K562 (cell line): ENCODE measurements at regions not wholly inside any gene's neighbourhood (a gene's known extent, or its start where the extent isn't known, plus 50 kb on each side); places are given as distances from the start of the nearest gene placed in this dataset.

ENCODE experiments used
- ATAC-seq: fragments of 200-7000 bp; cut with Tn5 transposase; 3 replicates; pipeline ENCODE4 v1.9.1; 2020; ENCODE audit warnings: moderate library complexity
- BruUV-seq: library from RNA; stranded (reverse); fragments of 400-500 nt; replicated peaks from 2 replicates; lab custom pipeline; 2021; lab: Mats Ljungman, UMichigan
- CTCF ChIA-PET: fragments of 300-600 bp; formaldehyde crosslinking; extraction: SDS; loops from one replicate; lab custom pipeline; 2021; ENCODE audit warnings: low intra/inter-chr PET ratio; lab: Yijun Ruan, JAX
- POLR2A ChIA-PET: fragments of 300-600, 350-650 bp; sonication (Branson Sonifier 250); formaldehyde crosslinking; extraction: SDS; loops from one replicate; lab custom pipeline; 2021; ENCODE audit warnings: antibody characterized with exemption, inconsistent platforms; lab: Yijun Ruan, JAX
- DNase-seq, 4 experiments: peaks; one replicate each; pipeline versions ENCODE4 v3.0.0 to v3.0.0-alpha.2; 2011 to 2018; ENCODE audit warnings: low spot score in 3 of 4, mixed read lengths in 3 of 4; ENCODE audit errors: extremely low read depth in 1 of 4
- FAIRE-seq: peaks from 2 replicates; lab custom pipeline; 2011; peaks lifted over from hg19 to GRCh38; lab: Jason Lieb, UNC
- H2AFZ ChIP-seq: 2 replicates; pipeline ENCODE4 v1.6.0; 2011; ENCODE audit warnings: low read depth, low read length, control low read depth, inconsistent platforms
- H3K27ac ChIP-seq: fragments of 200-600 bp; 3 replicates; pipeline ENCODE4 v1.8.0; 2011; ENCODE audit warnings: low read depth, mild to moderate bottlenecking, control low read depth, inconsistent platforms, low read length, moderate library complexity, mixed read lengths; ENCODE audit errors: extremely low read depth
- H3K27me3 ChIP-seq, 2 experiments: fragments of 300-600 bp in 1 of 2; 2 replicates in 1 of 2; 3 replicates in 1 of 2; pipeline versions ENCODE4 v1.6.0 to v1.8.0; 2011; ENCODE audit warnings: inconsistent platforms in 2 of 2, low read length in 2 of 2, mild to moderate bottlenecking in 1 of 2, mixed read lengths in 1 of 2, moderate library complexity in 1 of 2; ENCODE audit not compliant: control insufficient read depth in 2 of 2, insufficient read depth in 2 of 2
- H3K36me3 ChIP-seq: fragments of 300-600 bp; 3 replicates; pipeline ENCODE4 v1.8.0; 2011; ENCODE audit warnings: mild to moderate bottlenecking, low read length, inconsistent platforms; ENCODE audit not compliant: control insufficient read depth, insufficient read depth
- H3K4me1 ChIP-seq, 2 experiments: fragments of 200-600 bp in 1 of 2; replicated peaks in 1 of 2; 2 replicates in 1 of 2; 3 replicates in 1 of 2; pipeline versions ENCODE4 v1.5.1 to v1.8.0; 2011; ENCODE audit warnings: inconsistent platforms in 2 of 2, low read length in 2 of 2, mild to moderate bottlenecking in 1 of 2, mixed read lengths in 1 of 2, moderate library complexity in 1 of 2; ENCODE audit not compliant: control insufficient read depth in 2 of 2, insufficient read depth in 2 of 2
- H3K4me2 ChIP-seq: 2 replicates; pipeline ENCODE4 v1.6.1; 2011; ENCODE audit warnings: low read length, control low read depth, inconsistent platforms, mixed read lengths; ENCODE audit not compliant: insufficient read depth
- H3K4me3 ChIP-seq: fragments of 200-600 bp; sonication (generic), shearing (Covaris generic); 2 replicates; pipeline ENCODE4 v1.5.1; 2016; ENCODE audit warnings: control low read depth, inconsistent platforms
- H3K79me2 ChIP-seq: fragments of 200-600 bp; 3 replicates; pipeline ENCODE4 v1.8.0; 2011; ENCODE audit warnings: low read length, inconsistent platforms; ENCODE audit not compliant: control insufficient read depth, insufficient read depth
- H3K9ac ChIP-seq, 2 experiments: 2 replicates each; pipeline versions ENCODE4 v1.6.0 to v1.6.1; 2011; ENCODE audit warnings: low read depth in 2 of 2, low read length in 2 of 2, control low read depth in 1 of 2, inconsistent platforms in 1 of 2, mild to moderate bottlenecking in 1 of 2, mixed read lengths in 1 of 2; ENCODE audit not compliant: insufficient read depth in 1 of 2
- H3K9me1 ChIP-seq: one replicate; pipeline ENCODE4 v1.6.0; 2011; ENCODE audit warnings: inconsistent platforms, mild to moderate bottlenecking, low read length, moderate library complexity; ENCODE audit not compliant: control insufficient read depth, insufficient read depth
- H3K9me3 ChIP-seq: replicated peaks from 2 replicates; pipeline ENCODE4 v1.5.1; 2011; ENCODE audit warnings: low read depth, low read length, inconsistent platforms; ENCODE audit not compliant: control insufficient read depth, insufficient read depth
- H4K20me1 ChIP-seq: replicated peaks from 2 replicates; pipeline ENCODE4 v1.6.1; 2011; ENCODE audit warnings: low read length, inconsistent platforms, mixed read lengths; ENCODE audit not compliant: control insufficient read depth, insufficient read depth
- BMI1 ChIP-seq: fragments of 150-350 bp; IDR thresholded peaks from 2 replicates; pipeline ENCODE4 v1.6.1; 2014; ENCODE audit warnings: low read length
- C11orf30 ChIP-seq: fragments of 450-650 bp; IDR thresholded peaks from 2 replicates; pipeline ENCODE4 v1.6.1; 2016; ENCODE audit warnings: low read depth, mild to moderate bottlenecking
- CHCHD3 ChIP-seq: fragments of 250-450 bp; sonication (Bioruptor Pico); IDR thresholded peaks from 2 replicates; pipeline ENCODE4 v2.1.2; 2022; ENCODE audit warnings: mild to moderate bottlenecking
- DACH1 ChIP-seq: fragments of 450-650 bp; IDR thresholded peaks from 2 replicates; pipeline ENCODE4 v1.6.1; 2018; ENCODE audit not compliant: partially characterized antibody
- E2F5 ChIP-seq: sonication (generic); formaldehyde crosslinking; IDR thresholded peaks from 2 replicates; pipeline ENCODE4 v1.8.0; 2022; ENCODE audit warnings: mild to moderate bottlenecking, missing genetic modification reagents
- E2F6 ChIP-seq, 2 experiments: IDR thresholded peaks; 2 replicates each; pipeline ENCODE4 v1.6.1; 2011; ENCODE audit warnings: borderline replicate concordance in 1 of 2, control low read depth in 1 of 2, low read depth in 1 of 2, low read length in 1 of 2, mild to moderate bottlenecking in 1 of 2, mixed read lengths in 1 of 2, moderate library complexity in 1 of 2; ENCODE audit not compliant: insufficient read depth in 1 of 2, insufficient read length in 1 of 2, poor library complexity in 1 of 2, severe bottlenecking in 1 of 2; ENCODE audit errors: extremely low read depth in 1 of 2
- EP300 ChIP-seq: IDR thresholded peaks from 2 replicates; pipeline ENCODE4 v1.6.1; 2012; ENCODE audit warnings: low read length, improper control_type of control experiment
- JUN ChIP-seq, 2 experiments: sonication (generic) in 1 of 2; formaldehyde crosslinking in 1 of 2; IDR thresholded peaks; 2 replicates each; pipeline versions ENCODE4 v1.6.1 to v1.8.0; 2012 to 2022; ENCODE audit warnings: borderline replicate concordance in 2 of 2, mild to moderate bottlenecking in 2 of 2, improper control_type of control experiment in 1 of 2, low read depth in 1 of 2, low read length in 1 of 2, missing genetic modification reagents in 1 of 2
- PBX2 ChIP-seq, 2 experiments: IDR thresholded peaks in 1 of 2; conservative IDR thresholded peaks in 1 of 2; 2 replicates each; pipeline ENCODE4 v1.6.1; 2016; ENCODE audit warnings: low read depth in 2 of 2, mild to moderate bottlenecking in 1 of 2, missing compliant biosample characterization in 1 of 2, missing genetic modification characterization in 1 of 2, moderate library complexity in 1 of 2
- SFPQ ChIP-seq: fragments of 200-400 bp; formaldehyde crosslinking; IDR thresholded peaks from 2 replicates; pipeline ENCODE4 v1.6.1; 2017; ENCODE audit warnings: mild to moderate bottlenecking, low read depth, low read length, moderate library complexity
- SP1 ChIP-seq: sonication (generic); formaldehyde crosslinking; IDR thresholded peaks from 2 replicates; pipeline ENCODE4 v1.8.1; 2022; ENCODE audit warnings: mild to moderate bottlenecking, missing genetic modification reagents
- ZC3H11A ChIP-seq: IDR thresholded peaks from 2 replicates; pipeline ENCODE4 v1.6.1; 2012; ENCODE audit warnings: low read depth, low read length, improper control_type of control experiment
- WGBS: fragments of 100-300 bp; shearing (Covaris generic); methylation state at CpG from one replicate; pipeline ENCODE4 v1.1.6; 2016; ENCODE audit warnings: low coverage, mixed read lengths; ENCODE audit not compliant: insufficient coverage; ENCODE audit errors: missing lambda C conversion rate; 5-methylcytosine and 5-hydroxymethylcytosine counted together
- in situ Hi-C: fragments of 300-500 bp; cut with MboI; formaldehyde crosslinking; loops from 4 replicates; pipeline ENCODE4 v1.15.0; 2018; ENCODE audit warnings: inconsistent platforms, mixed read lengths
- intact Hi-C: fragments of 100-400 bp; cut with micrococcal nuclease; formaldehyde crosslinking; loops from 2 replicates; pipeline ENCODE4 v1.14.2; 2022

GRCh38 chr12:13654456-13654855 is 326.9 kb downstream of the GRIN2B start (continued):
- TF ChIP-seq SP1 (CRISPR knock-in tag) (no peak), CHCHD3 (no peak), E2F6 (IDR thresholded peaks at IDR 0.05; ENCODE audit: borderline replicate concordance in 1 of 2, extremely low read depth in 1 of 2, insufficient read depth in 1 of 2, insufficient read length in 1 of 2, low read depth in 1 of 2, low read length in 1 of 2, poor library complexity in 1 of 2, severe bottlenecking in 1 of 2) (no peak), C11orf30 (0 out of 2 replicates have a peak, but pooled peaks have one; percentile 5), JUN (IDR thresholded peaks at IDR 0.05; ENCODE audit: borderline replicate concordance, low read depth, low read length) (no peak), JUN (CRISPR knock-in tag; IDR thresholded peaks at IDR 0.05; ENCODE audit: borderline replicate concordance) (no peak)

- ChIA-PET POLR2A (no interaction called here), CTCF (no interaction called here)
- DNase-seq (no peak), ATAC-seq (no peak), FAIRE-seq (no peak)
- intact Hi-C loops (no loop called here), in situ Hi-C loops (no loop called here)
- Histone ChIP-seq H3K4me1 (no peaks in the 10 kb centered on the region), H4K20me1 (no peaks in the 10 kb centered on the region), H3K27me3 (no peaks in the 10 kb centered on the region), H3K27ac (no peak overlapping the region), H3K36me3 (no peaks in the 10 kb centered on the region), H3K79me2 (no peaks in the 10 kb centered on the region), H3K9me1 (no peaks in the 10 kb centered on the region), H3K9ac (no peak overlapping the region), H3K4me3 (no peak overlapping the region), H2AFZ (no peak overlapping the region), H3K4me2 (no peak overlapping the region), H3K9me3 (no peaks in the 10 kb centered on the region)
- WGBS: 0% methylated on average over 1 of the region's 1 CpG
- no TSS peak for BruUV-seq
- TF ChIP-seq DACH1 (no peak), BMI1 (no peak), PBX2 (CRISPR knock-in tag; IDR thresholded peaks at IDR 0.05; ENCODE audit: low read depth) (no peak), PBX2 (tag; conservative IDR thresholded peaks at IDR 0.05; ENCODE audit: low read depth) (no peak), E2F5 (CRISPR knock-in tag) (no peak), ZC3H11A (no peak), EP300 (no peak), SFPQ (no peak)
Observed at GRCh38 chr12:13652105-13652504, 329.3 kb downstream of the GRIN2B start.
